Chondrocyte (in vitro differentiated cells): ENCODE measurements at regions not wholly inside any gene's neighbourhood (a gene's known extent, or its start where the extent isn't known, plus 50 kb on each side); places are given as distances from the start of the nearest gene placed in this dataset.
"Not testable (repeated sequence)": the region's sequence is repeated elsewhere in the genome, so short reads cannot be mapped to it uniquely, and the experiment has no call there.

Source experiments
- DNase-seq: peaks from one replicate; pipeline ENCODE4 v3.0.0; 2021; ENCODE audit warnings: mixed read lengths, low spot score
- H3K27ac Mint-ChIP-seq: one replicate; pipeline ENCODE4 v1.8.0; 2021; ENCODE audit warnings: mild to moderate bottlenecking, moderate library complexity, mixed read lengths; ENCODE audit not compliant: unreplicated experiment
- H3K27me3 Mint-ChIP-seq: 2 replicates; pipeline ENCODE4 v1.8.0; 2021; ENCODE audit warnings: low read depth, mixed read lengths
- H3K36me3 Mint-ChIP-seq: 2 replicates; pipeline ENCODE4 v1.8.0; 2021; ENCODE audit warnings: low read depth, mixed read lengths
- H3K4me1 Mint-ChIP-seq: 2 replicates; pipeline ENCODE4 v1.8.0; 2021; ENCODE audit warnings: low read depth, mild to moderate bottlenecking, mixed read lengths
- H3K4me3 Mint-ChIP-seq: one replicate; pipeline ENCODE4 v1.8.0; 2021; ENCODE audit warnings: mild to moderate bottlenecking, moderate library complexity, mixed read lengths; ENCODE audit not compliant: unreplicated experiment
- H3K9me3 Mint-ChIP-seq: 2 replicates; pipeline ENCODE4 v1.8.0; 2021; ENCODE audit warnings: low read depth, mixed read lengths
- CTCF ChIP-seq: fragments of 200-600 bp; sonication (generic); IDR thresholded peaks from 2 replicates; pipeline ENCODE4 v1.5.0; 2021; ENCODE audit warnings: antibody characterized with exemption, mild to moderate bottlenecking, moderate library complexity

- DNase-seq, H3K4me1 Mint-ChIP-seq: not testable (repeated sequence)
Observed at GRCh38 chr12:105609001-105609400, 278.5 kb downstream of the C12orf75 start.

GRCh38 chr12:105610459-105610858, 280.0 kb downstream of the C12orf75 start:
- H3K9me3 Mint-ChIP-seq = no peaks in the 10 kb centered on the region
- H3K27me3 Mint-ChIP-seq = no peaks in the 10 kb centered on the region
- no peak overlapping the region for H3K4me3 Mint-ChIP-seq
- DNase-seq = no peak
- H3K27ac Mint-ChIP-seq = no peak overlapping the region
- H3K36me3 Mint-ChIP-seq = no peaks in the 10 kb centered on the region
- peaks cover 2% of the 10 kb centered on the region for H3K4me1 Mint-ChIP-seq
- no peak for TF ChIP-seq CTCF

More at GRCh38 chr12:105609001-105609400, 278.5 kb downstream of the C12orf75 start:
- not testable (repeated sequence) for H3K27ac Mint-ChIP-seq, H3K36me3 Mint-ChIP-seq, H3K9me3 Mint-ChIP-seq, H3K4me3 Mint-ChIP-seq, H3K27me3 Mint-ChIP-seq

- no peak overlapping the region for H3K27ac Mint-ChIP-seq
- TF ChIP-seq CTCF = no peak
- no peaks in the 10 kb centered on the region for H3K36me3 Mint-ChIP-seq
- H3K4me3 Mint-ChIP-seq = no peak overlapping the region
- no peaks in the 10 kb centered on the region for H3K27me3 Mint-ChIP-seq
- peaks cover 4% of the 10 kb centered on the region for H3K4me1 Mint-ChIP-seq
- no peaks in the 10 kb centered on the region for H3K9me3 Mint-ChIP-seq
- no peak for DNase-seq
Observed at GRCh38 chr12:105611340-105611739, 280.8 kb downstream of the C12orf75 start.

GRCh38 chr12:105613269-105613668, 282.8 kb downstream of the C12orf75 start:
- no peaks in the 10 kb centered on the region for H3K36me3 Mint-ChIP-seq

GRCh38 chr12:105613887-105614286, 283.4 kb downstream of the C12orf75 start:
- no peak for TF ChIP-seq CTCF
- Mint-ChIP-seq H3K27ac (no peak overlapping the region), H3K36me3 (no peaks in the 10 kb centered on the region), H3K9me3 (no peaks in the 10 kb centered on the region), H3K27me3 (no peaks in the 10 kb centered on the region), H3K4me1 (peaks cover 10% of the 10 kb centered on the region), H3K4me3 (no peak overlapping the region)
- no peak for DNase-seq

More at GRCh38 chr12:105613269-105613668, 282.8 kb downstream of the C12orf75 start:
- Mint-ChIP-seq H3K9me3 (no peaks in the 10 kb centered on the region), H3K27me3 (no peaks in the 10 kb centered on the region), H3K27ac (no peak overlapping the region), H3K4me3 (no peak overlapping the region), H3K4me1 (peaks cover 10% of the 10 kb centered on the region)
- TF ChIP-seq CTCF = no peak
- no peak for DNase-seq

- H3K4me1 Mint-ChIP-seq = peaks cover 8% of the 10 kb centered on the region
- no peaks in the 10 kb centered on the region for H3K27me3 Mint-ChIP-seq
- TF ChIP-seq CTCF = no peak
- H3K36me3 Mint-ChIP-seq = peaks cover 5% of the 10 kb centered on the region
- no peak overlapping the region for H3K4me3 Mint-ChIP-seq
- no peak for DNase-seq
- peaks cover 9% of the 10 kb centered on the region for H3K9me3 Mint-ChIP-seq
- peak overlapping the region; percentile 59 for H3K27ac Mint-ChIP-seq
Observed at GRCh38 chr12:105616971-105617540, 286.6 kb downstream of the C12orf75 start.
